SHP77 treated with DMSO at 0.1 percent for 48 hours (cell line): ENCODE measurements at regions not wholly inside any gene's neighbourhood (a gene's known extent, or its start where the extent isn't known, plus 50 kb on each side); places are given as distances from the start of the nearest gene placed in this dataset.

Experiments
- DNase-seq: peaks from one replicate; lab custom pipeline; 2025; lab: John Stamatoyannopoulos, UW

DNA sequence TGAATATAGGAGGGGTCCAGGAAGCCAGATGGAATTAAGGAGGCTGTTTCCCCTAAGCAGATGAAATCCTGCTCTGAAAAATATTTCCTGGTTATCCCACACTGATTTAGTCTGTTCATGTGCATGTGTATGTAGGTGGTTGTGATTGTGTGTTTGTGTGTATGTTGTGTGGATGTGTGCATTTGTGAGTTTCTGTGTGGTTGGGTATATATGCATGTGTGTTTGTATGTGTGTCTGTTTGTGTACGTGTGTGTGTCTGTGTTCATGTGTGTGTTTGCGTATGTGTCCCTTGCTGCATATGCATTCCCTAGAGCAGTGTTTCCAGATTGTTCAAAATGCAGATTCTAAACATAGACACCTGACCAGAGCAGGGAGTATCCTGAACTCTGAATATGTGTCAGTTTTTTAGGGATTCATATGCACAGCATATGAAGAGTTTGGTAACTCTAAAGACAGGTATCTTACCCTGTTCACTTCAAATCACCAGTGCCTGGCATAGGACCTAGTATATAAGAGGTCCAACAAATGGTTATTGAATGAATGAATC lies 239.8 kb downstream of the MAFB start:
- no peak for DNase-seq

DNA sequence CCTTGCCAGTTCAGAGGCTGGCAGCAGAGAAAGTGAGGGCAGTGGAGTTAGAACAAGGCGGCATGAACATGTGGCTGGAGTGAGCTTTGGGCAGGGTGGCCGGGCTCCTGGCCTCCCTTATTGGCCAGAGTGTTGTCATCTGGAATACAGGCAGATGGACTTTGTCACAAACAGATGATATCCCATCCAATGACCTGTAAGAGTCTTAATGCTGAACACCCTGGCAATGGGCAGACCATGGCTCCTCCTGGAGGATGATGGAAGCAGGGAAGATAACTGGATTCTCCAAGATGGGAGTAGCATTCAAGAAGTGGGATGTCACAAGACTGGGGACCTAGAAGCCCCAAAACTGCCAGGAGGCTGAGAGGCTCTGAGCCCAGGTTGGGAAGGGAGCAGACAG lies 242.1 kb downstream of the MAFB start:
- no peak for DNase-seq

DNA sequence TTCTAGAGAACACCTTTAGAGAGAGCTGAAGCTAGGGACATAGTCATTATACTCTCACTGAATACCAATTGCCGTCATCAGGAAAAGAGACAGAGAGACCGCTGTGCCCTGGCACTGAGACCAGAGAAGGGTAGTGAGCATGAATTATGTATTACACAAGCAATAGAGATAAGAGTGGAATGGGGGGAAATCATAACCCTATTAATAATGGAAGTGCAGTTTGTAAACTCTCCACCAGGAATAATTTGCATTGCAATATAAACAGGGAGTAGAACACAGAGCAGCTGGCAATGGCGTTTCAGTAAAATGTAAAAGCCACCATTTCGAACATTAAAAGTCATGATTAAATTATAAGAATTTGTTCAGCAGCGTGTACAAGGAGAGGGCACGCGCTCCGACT lies 244.5 kb downstream of the MAFB start:
- DNase-seq, result no peak

DNA sequence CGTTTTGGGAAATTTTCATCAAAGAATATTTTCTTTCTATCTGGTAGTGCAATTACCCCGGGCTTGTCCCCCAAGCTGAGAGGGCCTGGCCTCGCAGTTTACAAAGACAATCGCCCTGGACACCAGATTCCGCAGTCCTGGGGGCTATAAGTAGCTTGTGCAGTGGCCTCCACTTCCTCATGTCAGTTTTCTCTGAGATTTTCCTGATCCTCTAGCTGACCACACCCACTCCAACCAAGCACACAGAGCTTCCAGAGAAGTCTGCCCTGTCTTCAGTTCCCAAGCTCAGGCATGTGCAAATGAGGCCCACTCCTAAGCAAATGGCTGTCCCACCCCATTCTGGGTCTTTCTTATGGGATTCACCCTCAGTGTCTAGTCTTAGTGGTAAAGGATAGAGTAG lies 245.3 kb downstream of the MAFB start:
- DNase-seq, result no peak

DNA sequence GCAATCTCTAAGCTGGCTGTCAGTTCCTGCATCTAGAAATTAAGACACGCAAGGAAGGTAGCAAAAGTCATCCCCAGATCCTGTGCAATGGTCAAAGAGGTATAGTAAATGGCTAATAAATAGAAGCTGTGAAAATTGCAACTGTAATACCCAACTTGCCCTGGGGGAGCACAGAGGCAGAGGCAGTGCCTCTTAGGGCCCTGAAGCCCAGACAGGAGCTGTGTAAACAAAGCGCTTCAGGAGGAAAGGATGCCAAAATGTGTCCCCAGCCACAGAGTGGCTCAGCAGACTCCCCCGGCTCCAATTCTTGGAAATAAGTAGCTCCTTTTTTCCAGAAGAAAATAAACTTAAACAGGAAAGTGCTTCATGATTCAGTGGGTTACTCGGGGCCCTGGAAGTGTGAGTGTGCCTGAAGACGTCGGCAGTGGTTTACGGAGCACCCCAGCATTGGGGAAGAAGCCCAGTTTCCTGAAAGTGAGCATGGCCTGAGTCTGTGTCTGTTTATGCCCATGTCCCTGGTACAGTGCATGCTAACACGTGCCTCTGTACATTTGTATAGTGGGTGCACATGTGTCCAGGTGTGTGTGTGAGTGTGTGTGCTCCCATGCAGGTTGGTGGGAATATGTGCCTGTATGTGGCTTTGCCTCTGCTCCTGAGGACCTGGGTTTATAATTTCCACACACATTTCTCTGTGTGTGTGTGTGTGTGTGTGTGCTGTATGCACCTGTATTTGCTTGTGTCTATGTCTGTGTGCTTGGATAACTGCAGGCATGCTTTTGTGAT lies 246.7 kb downstream of the MAFB start:
- DNase-seq, result no peak

DNA sequence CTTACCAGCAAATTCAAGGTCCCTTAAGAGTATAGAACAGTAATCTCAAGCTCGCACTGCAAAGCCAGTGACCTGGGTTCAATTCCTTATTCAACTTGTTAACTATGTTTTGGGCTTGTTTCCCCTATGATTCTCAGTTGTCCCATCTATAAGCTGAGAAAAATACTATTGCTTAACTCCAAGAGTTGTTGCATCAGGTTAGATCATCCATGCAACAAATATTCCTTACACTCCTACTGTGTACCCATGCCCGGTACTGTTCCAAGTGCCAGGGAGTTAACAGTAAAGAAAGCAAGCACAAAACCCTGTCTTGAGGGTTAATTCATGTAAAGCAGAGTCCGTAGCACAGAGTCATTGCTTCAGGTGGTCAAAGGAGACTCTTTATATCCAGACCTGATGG lies 247.3 kb downstream of the MAFB start:
- no peak for DNase-seq

DNA sequence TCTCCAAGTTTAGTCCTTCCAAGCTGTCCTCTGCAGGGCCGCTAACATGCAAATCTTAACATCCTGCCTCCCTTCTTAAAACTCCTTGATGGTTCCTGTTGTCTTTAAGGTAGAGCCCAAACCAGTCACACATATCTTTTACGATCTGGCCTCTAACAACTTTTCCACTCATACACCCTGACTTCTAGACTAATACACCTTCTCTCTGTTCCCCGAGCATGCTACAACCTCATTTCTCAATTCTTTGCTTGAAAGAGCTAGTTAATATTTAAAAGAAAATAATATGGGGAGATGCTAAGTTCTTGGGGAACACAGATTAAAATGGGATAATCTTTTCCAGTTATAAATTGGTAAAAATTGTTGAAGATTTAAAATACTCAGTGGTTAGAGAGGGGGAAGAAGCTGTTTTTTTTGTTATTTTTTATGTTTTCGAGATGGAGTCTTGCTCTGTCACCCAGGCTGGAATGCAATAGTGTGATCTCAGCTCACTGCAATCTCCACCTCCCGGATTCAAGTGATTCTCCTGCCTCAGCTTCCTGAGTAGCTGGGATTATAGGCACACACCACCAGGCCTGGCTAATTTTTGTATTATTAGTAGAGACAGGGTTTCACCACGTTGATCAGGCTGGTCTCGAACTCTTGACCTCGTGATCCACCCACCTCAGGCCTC lies 250.7 kb downstream of the MAFB start:
- DNase-seq, result no peak

DNA sequence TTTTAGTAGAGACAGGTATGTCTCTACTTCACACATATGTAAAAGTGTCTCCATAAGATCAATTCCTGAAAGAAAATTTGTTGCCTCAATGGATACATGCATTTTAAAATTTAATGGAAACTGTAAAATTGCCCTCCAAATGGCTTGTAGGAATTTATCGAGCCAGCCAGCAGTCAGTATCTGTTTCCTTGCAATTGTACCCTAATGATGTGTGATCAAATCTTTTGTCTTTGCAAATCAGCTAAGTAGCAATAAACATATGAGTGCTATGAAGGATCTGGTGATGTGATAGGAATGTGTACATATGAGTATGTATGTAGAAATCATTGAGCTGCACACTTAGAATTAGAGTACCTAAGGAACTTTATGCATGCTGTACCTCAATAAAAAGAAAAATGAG lies 253.0 kb downstream of the MAFB start:
- DNase-seq, result no peak

DNA sequence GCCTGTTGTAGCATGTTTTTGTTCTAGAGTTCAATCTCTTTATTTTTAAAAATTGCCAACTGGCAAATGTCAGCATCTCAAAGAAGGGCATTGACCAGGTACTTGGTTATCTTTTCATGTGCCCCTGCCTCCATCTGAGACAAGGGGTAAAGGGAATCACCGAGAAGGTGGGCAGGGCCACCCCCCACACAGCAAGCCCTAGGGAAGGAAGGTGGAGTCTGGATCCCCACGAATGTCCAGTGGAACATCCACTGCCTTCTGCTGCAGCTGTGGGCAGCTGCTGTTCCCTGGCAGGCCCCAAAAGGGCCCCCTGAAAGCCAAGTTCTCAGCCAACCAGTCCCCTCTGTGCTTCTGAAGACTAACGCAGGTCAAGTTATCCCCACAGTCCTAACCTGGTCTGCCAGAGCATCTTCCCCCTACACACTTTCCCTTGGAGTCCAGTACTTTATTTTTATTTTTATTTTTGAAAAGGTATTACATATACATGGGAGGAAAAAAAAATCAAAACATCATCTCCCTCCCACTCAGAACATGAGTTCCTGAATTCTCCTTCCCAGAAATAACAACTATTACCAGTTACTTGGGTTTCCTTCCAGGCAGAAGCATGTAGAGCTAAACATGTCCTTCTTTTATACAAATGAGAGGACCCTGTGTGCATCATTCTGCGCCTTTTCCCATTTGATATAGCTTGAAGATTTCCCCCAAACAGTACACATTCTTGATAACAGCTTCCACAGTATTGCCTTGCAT lies 253.7 kb downstream of the MAFB start:
- DNase-seq, result no peak

DNA sequence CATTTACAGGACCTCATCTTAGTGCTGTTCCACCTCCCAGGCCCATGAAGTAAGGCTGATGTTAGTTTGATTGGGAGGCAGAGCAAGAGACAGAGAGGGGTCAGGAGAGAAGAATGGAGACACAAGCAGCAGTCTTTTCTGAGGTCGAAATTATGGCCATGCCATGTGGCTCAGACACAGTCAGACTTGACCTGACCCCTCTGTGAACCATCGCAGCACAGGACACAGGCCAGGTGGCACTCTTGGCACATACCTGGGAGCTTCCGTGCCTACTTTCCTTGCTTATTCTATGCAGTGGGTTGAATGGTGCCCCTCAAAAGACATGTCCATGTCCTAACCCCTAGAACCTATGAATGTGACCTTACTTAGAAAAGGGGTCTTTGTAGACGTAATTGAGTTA lies 254.9 kb downstream of the MAFB start:
- DNase-seq, result no peak

DNA sequence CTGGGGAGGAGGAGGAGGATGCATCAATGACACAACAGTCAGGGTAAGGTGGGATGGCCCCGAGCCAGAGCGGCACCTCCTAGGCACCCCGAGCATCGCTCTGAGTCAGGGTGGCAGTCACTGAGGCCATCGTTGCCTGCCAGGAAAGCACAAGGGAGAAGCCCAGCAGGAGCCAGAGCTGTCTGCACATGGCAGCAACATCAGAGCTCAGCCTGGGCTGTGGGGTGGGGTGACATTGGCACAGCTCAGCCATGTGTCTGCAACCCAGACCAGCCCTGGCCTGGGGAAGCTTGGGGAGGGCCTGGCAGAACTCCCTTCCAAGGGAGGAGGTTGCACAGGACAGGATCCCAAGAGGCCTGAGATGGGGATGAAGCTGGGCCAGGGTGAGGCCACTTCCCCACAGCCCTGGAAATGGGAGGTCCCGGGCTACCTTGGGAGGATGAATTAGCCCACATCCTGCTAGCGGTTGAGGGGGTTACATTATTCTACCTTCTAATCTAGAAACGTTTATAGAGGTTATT lies 255.6 kb downstream of the MAFB start:
- DNase-seq, result no peak

DNA sequence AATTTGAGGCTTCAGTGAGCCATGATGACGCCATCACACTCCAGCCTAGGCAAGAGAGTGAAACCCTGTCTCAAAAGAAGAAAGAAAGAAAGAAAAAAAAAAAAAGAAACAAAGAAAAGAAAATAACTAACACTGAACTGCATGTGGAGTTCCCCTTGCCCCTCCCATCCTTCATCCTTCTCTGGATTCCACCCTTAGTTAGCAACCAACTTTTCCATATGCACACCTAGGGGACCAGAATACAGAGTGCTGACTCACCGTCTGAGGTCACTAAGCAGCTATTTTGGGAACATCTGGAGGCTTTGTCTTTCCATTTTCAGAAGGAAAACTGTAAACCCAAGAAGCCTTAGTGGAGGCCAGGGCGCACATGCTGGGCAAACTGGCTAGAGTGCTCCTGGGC lies 257.4 kb downstream of the MAFB start:
- no peak for DNase-seq

DNA sequence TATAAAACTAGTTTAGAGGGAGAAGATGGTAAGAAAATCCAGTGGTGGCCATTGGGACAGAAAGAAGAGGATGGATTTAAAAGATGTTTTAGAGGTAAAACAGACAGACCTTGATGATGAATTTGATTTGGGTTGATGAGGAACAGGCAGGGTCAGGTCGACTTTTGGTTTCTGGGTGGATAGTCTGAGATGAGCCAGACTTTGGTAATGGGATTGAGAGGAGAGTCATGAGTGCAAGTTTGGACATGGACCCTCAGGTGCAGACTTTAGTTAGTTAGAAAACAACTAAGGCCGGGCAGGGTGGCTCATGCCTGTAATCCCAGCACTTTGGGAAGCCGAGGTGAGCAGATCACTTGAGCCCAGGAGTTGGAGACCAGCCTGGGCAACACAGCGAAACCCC lies 257.9 kb downstream of the MAFB start:
- no peak for DNase-seq

DNA sequence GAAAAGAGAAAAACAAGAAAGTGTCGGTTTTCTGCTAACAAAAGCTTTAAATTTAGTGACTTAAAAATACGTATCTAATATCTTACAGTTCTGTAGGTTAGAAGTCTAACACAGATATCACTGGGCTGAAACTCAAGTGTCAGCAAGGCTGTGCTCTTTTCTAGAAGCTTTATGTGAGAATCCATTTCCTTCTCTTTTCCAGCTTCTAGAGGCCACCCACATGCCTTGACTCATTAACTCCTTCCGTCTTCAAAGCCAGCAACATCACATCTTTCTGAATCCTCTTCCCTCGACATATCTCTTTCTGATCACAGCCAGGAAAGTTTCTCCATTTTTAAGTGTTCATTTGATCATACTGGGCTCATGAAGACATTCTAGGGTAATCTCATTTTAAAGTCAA lies 262.0 kb downstream of the MAFB start:
- no peak for DNase-seq

DNA sequence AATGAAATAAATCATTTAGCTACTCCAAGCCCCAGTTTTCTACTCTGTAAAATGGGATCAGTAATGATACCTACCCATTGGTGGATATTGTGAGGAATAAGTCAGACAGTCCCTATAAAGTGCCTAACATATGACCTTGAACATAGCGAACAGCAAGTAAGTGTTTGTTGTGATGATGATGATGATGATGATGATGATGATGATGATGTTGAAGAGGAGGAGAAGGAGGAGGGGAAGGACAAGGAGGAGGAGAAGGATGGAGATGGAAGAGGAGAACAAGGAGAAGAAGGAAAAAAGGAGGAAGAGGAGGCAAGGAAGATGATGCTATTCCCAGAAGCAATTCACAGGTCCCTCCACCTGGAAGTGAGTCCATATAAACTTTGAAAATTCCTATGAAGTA lies 264.3 kb downstream of the MAFB start:
- no peak for DNase-seq

DNA sequence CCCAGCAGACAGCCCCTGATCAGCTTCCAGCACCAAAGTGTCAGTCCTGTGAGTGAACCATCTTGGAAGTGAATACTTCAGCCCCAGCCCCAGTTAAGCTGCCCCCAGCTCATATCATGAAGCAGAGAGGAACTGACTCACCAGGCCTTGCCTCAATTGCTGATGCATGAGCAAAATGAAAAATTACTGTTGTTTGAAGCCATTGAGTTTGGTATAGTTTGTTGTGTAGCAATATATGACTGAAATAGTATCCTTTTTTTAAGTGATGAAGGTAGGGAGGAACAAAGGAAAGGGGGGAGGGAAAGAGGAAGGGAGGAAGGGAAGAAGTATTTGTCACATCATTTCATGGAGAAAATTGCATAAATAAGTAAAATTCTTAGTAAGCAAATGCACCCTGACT lies 266.4 kb downstream of the MAFB start:
- no peak for DNase-seq

DNA sequence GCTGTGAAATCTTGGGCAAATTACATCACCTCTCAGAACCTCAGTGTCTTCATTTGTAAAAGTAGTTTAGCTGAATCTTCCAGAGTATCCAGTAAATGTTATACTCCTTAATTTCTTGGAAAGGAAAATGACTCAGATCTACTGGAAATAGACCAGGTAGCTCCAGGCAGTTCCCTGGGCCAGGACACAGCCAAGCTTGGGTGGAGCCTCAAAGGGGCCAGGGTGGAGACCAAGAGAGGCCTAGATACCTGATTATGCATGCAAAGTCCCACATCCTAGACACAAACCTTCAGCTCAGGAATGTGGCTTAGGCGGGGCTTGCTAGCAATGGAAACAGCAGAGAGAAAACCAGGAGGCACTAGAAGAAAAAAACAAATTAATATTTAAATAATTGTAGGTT lies 272.8 kb downstream of the MAFB start:
- DNase-seq, result no peak

DNA sequence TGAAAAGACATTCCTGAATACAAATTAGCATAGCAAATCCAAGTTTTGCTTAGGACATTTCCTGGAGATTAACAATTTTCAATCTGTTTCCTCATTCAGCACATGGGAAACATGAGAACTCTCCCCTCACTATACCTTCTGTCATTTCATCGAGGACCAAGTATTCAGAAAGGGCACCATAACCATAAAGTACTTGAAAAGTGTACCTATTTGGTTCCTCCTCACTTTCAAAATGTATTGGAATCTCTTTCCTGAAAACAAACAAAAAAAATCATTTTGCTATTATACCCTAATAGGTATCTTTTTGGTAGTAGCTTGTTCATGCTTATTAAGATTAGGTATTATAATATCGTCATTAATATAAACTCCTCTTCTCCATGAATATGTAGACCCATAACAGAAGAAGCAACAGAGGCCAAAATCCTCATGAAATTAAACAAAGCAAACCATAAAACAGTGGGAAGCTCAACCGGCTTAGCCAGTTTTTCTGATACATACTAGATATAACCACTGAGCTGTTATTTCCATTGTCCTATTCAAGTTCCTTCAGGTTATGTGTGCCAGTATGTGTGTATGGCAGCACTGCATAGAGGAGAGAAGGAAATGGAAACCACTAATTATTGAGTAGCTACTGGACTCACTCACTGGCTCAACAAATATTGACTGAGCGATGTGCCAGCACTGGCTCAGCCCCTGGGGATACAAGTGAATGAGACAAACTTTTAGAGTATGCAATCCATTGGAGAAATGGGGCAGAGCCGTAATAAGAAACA lies 274.0 kb downstream of the MAFB start:
- no peak for DNase-seq

DNA sequence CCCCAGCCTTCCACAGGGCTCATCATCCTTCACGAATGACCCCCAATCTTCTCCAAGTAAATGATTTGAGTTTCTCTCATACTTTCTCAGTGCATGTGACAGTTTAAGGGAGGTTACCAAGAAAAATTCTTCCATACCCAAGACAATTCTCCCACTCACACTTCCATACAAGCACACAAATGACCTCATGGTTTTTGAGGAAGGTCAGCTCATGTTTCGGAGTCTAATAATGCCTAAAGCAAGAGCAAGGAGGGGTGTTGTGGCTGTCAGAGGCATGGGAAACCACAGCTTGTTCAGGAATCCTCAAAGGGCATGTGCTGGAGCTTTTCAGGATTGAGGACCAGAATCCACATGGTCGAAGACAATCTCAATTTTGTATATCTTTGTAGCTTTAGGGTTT lies 279.0 kb downstream of the MAFB start:
- DNase-seq, result no peak

DNA sequence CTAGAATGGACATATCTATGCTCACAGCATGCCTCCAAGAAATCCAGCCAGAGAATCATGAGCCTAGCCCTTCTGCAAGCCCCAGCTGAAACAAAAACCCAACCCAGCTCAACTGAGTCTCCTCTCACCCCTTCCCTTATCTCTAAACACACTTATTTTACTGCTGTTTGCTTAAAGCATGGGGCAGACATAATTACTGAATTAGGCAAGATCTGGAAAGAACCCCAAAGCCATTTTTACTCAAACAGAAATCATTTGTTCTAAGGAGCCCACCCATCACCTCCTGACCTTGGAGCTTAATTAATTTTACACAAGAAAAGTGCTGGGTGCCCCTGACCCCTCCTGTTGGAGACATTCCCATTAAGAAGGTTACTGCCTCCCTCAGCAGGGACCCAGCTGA lies 291.6 kb downstream of the MAFB start:
- no peak for DNase-seq

DNA sequence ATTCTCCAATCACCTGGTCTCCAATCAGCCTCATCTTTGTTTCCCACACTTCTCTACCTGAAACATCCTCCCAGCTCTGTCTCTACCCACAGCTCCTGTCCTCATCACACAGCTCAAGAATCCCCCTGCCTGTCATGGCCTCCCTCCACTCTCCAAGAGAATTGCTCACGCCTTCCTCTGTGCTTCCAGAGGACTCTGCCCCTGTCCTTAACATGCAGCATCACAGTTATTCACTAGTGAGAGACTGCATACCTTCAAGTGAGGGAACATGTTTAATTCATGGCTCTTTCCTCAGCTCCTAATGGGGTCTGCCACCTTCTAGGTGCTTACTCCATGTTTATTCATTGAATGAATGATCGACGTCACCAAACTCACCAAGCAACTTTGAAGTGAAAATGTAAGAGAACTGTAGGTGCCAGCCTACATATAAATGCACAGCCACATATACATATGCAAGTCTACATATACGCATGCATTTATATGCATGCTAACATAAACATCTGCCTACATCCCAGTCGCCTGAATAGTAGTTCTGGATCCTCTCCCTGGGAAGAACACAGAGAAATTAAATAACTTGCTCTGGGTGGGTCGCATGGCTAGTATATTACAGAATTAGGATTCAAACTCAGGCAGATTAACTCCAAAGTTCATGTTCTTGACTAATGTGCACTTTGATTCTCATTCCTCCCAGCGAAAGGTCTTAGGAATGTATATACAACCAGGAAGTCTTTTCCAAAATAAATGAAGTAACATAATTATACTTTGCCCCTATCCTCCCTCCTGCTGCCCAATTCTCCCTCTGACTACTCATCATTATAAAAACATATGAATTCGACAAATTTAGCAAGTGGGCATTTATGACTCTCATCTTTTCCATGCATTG lies 295.6 kb downstream of the MAFB start:
- DNase-seq, result no peak
